ENCODE measurements at regions not wholly inside any gene's neighbourhood (a gene's known extent, or its start where the extent isn't known, plus 50 kb on each side); places are given as distances from the start of the nearest gene placed in this dataset.

DNA sequence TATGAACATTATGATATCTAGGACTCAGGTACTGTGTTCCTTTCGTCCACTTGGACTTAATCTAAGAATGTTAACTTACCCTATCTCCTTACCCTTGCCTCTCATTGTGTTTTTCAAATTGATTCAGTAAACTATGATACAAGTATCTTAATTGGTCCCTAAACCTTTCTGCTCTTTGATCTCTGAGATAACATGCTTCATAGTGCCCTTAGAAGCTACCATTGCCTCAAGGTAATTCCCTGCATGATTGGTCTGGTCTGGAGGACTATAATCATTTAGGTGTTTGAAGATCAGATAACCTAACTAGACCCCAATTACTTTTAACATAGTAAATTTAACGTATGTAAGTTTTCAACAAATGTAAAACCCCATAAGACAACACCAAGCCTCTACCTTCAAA is 169.9 kb upstream of the NBEA start:
- DNase-seq: no peak

DNA sequence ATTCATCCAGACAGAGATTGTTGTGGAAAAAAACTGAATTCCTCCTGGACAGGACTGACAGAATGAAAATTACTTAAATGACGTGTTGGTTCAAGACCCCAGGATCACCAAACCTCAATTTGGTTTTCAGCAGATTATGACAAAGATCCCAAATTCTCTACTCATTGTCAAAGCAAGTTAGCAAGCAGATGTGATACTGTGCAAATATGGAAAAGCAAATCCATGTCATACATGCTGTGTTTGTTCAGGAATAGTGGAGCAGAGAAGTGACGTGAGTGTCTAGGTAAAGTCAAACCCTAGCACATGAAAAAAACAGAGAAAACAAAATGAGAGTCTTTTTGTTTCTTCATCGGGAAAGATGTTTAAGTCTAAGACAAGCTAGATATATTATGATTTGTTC is 169.2 kb upstream of the NBEA start:
- DNase-seq: no peak

DNA sequence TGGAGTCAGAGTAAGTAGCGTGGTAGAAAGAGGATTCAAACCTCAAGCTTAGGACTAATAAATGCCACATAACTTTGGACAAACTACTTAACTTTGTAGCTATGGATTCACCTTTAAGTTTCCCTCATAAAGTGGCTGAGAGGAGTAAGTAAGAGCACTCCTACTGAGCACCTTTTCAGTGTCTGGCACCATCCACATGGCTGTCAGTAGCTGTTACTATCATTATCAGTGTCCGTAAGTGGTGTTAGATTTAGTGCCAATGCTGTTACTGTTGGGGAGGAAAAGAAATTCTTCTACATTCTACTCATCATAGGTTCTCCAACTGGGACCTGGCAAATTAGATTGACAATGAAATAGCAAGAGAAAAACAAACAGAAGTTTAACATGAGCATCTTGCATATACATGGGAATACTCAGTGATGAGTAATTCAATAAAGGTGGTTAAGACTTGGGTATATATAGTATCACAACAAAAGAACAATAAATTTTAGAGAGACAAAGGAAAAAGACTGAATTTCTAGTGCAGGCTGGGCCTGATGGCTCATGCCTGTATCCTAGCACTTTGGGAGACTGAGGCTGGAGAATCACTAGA is 165.6 kb upstream of the NBEA start:
- no peak for DNase-seq

DNA sequence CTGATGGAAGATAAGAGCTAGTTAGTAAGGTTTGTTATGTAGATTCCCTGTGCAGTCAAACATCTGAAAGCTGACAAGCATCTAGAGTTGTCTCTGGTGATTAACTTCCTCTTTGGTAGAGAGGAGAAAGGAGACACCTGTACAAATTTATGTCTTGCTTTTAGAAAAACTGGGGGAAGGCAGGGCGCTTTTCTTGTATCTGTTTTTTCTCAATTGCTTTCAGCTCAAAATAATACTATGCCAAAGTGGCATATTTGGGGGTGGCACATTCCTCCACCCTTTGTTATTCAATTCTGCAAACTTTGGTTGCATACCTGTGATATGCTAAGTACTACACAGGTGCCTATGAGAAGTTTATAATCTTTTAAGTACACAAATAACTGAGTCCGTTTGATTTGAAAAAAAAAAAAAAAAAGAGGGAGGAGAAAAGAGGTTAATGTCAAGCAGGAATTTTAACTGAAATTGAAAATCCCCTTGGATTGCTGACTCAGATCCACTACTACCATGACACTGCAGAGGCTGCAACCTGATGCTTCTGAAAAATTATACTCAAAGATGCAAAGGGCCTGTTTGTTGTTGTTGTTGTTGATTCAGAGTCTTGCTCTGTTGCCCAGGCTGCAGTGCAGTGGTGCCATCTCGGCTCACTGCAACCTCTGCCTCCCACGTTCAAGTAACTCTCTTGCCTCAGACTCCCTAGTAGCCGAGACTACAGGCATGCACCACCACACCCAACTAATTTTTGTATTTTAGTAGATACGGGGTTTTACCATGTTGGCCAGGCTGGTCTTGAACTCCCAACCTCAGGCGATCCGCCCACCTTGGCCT is 164.8 kb upstream of the NBEA start:
- no peak for DNase-seq

DNA sequence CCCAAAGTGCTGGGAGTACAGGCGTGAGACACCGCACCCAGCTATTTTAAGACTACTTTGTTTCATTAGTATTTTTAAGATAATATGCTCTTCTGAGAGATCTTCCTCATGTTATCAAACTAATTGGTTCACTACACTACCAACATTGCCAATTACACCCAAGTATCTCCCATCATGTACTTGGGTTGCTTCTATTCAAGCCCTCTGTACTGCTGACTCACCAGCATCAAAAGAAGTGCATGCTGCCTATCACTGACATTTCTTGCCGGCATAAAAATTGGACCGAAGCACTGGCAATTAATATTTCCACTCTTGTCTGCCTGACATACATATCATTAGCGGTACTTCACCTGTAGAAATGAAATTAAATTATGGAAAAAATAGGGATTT is 164.2 kb upstream of the NBEA start:
- DNase-seq: no peak

DNA sequence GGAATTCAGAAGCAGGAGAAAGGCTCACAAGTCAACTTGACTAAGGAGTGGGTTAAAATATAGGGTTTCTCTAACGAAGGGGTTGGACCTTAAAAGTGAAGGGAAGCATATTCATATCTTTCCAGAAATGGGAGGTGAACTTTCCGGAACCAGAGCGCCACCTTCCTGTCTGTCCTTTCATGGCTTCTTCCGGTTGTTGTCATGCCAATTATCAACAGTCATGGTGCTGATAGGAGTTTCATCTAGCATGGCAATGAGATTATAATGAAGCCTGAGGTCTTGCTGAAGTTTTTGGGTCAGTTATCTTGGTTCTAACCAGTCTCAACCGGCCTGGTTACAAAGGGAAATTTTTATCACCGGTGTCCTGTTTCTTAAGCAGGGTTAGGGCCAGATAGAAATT is 162.9 kb upstream of the NBEA start:
- DNase-seq: no peak

DNA sequence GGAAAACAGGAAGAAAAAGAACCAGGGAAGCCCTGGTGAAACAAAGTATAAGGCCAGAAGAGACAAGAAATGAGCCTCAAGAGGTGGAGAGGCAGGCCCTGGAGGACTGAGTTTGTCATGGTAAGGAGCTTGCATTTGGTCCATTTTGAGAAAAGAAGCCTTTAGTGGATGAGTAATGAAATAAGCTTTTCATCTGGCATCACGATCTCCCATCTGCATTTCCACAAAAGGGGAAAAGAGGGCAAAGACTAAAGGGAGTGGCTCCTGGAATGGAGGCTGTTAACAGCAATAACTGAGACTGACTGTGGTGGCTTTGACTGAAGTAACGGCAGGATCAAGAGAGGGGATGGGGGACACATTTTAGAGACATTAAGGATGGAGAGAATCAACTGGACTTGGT is 148.8 kb upstream of the NBEA start:
- no peak for DNase-seq

DNA sequence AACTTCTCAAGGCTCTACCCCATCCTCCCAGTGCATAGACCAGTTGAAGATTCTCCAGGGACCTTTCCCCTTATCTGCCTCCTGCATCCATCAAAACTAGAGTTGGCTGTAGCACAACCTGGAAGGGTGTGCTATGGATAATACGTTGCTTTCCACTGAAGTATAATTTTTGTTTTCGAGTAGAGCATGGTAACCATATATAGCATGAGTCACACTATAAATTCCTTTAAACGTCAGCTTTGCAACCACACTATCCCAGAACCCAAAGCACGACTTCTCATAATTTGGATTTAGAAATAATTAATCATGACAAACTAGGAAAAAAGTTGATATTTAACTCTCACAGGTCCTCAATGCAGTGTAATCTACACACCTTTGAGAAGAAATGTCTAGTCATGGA is 138.3 kb upstream of the NBEA start:
- DNase-seq: no peak

DNA sequence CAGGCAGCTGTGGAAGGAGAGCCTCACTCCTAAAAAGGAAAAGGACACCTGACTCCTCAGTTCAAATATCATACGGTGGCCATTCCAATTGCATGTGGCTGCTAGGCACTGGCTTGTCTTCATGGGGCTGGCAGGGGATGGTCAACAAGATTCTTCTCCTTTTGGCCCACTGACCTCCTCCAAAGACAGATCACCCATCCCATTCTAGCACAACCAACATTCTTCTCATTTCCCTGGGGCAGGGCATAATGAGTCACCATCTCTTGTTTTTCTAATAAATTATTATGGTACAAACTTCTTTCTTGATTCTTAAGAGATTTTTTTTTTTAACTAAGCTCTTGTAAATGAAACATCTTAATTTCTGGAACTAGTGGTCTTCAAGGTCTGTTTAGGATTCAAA is 136.7 kb upstream of the NBEA start:
- no peak for DNase-seq

DNA sequence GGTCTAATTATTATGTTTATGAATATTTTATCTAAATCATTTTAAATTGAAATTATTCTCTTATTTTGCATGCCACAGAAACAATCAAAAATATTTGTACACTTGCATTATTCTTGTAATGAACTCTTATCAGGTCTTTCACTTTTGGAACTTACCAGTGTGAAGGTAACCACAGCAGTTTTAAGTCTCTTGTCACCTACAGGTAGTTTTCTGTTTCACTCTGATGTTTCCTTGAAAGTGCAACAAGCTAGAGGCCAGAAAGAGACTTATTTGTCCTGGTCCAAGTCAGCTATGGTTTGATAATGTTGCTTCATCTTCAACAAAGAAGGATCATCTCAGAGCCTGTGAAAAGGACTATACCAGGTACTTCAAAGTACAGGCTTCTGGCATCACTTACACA is 133.4 kb upstream of the NBEA start:
- no peak for DNase-seq

DNA sequence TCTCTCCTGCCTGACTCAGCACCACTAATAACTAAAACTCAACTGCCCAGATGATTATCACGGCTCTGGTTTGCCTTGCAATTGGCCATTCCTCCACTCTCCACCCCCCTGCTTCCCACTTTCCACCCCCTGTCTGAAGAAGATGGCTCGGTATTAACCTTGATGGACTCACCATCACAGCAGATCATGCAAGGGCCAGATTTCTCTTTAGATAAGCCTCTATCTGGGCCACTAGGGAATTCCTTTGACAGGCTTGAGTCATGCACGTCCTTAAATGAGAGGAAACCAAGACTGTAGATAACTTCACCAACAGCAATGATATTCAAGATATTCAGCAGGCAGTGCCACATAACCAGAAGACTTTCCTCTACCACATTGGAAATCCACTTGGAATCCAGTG is 131.1 kb upstream of the NBEA start:
- DNase-seq: no peak

DNA sequence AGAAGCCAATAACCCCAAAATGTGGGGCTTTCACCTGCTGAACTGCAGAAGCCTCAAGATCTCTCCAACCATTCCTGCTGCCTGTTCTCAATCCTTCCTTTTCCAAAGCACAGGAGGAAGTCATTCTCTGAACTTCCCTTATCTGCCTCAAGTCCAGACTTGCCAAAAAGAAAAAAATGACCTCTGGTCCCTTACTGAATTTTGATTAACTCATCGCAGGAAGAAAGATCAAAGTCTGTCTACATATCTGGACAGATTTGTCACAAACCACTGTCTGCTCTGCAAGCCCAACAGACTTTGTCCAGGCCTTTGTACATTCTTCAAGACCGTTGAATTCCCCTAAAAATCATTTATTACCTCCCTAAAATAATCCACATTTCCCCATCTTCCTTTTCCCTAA is 126.5 kb upstream of the NBEA start:
- DNase-seq: no peak

DNA sequence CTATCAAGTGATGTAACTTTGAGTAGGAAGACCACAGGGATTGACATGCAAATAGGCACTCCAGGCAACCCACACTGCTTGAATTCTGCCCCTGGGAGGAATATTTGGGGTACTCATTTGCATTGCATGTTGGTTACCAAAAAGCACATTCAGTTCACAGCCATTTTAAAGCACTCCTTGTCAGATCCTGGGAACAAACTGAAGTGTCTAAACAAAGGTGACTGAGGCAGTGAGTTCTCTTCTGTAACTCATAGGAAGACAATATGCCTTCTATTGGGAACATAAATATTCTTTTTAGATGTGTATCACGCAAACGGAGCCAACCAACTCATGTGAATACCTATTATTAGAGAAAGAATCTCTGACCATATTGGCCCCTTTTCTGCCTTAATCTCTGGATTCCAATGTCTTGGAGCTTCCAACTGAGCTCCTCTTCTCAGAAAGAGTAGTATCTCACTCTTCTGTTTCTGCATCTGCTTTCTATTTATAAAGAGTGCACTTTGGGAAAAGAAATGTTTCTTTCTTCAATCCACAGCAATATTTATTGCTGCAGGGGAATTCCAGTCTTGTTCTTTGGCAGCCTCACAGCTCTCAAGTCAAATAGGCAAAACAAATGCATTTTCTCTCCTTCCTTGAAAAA is 125.7 kb upstream of the NBEA start:
- no peak for DNase-seq

DNA sequence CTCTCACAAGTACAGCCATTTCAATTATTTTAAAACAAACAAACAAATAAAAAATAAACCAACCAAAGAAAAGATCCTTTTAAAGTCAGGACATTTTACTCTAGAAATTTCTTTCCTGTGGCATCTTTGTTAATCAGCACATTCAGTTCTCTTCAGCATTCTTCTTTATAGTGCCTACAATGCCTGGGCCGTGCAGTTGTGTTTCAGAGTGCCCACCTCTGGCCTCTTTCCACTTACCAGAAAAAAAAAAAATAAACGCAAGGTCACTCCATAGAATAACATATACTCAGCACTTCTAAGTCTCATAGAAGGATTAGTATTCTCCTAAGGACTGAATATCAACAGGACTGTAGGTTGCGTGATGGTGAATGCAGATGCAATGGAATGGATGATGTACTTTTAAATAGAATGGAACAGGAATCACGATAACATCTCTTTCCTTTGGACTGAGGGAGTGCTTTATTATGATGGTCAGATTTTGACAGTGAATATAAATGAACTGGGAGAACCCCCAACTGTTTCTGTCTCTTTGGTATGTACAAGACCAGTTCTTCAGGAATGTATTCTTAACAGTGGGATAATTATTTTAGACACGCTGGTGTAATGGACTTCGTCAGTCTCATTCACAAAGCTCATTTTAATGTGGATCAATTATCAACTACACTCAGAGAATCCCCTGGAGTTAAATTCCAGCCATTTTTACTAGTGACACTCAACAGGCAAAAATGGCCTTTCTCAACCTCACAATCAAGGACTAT is 125.0 kb upstream of the NBEA start:
- no peak for DNase-seq

DNA sequence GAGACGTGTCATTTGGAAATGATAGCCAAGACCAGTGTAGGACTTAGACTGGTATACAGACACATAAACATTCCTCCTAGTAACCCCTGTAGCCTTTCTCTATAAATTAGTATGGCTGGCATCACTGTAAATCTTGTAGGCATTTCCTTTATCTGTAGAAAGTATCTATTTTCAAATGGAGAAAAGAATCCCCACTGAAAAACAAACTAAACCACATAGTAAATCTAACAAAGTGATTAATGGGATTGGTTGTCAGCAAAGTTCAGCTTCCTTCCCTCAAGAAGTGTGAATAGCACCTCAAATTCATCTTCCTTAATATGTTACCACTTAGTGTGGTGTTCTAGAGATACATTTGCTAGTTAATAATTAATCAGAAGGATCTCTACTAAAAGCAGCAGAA is 119.4 kb upstream of the NBEA start:
- no peak for DNase-seq

DNA sequence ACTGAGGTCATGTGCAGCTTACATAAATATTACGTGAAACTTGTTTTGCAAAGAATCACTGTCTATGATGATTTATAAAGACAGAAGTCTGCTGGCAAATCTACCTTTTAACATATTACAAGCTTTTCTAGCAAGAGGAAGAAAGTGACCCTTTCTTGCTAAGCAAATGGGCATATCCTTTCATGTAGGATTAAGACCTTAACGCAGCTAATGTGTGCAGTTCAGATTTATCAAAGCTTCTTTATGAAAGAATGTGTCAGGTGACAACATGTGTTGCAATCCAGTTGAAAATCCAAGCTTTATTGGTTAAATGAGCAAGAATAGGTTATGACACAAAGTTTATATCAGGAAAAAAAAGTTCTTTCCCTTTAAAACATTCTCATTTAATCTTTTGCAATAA is 115.6 kb upstream of the NBEA start:
- DNase-seq: no peak

DNA sequence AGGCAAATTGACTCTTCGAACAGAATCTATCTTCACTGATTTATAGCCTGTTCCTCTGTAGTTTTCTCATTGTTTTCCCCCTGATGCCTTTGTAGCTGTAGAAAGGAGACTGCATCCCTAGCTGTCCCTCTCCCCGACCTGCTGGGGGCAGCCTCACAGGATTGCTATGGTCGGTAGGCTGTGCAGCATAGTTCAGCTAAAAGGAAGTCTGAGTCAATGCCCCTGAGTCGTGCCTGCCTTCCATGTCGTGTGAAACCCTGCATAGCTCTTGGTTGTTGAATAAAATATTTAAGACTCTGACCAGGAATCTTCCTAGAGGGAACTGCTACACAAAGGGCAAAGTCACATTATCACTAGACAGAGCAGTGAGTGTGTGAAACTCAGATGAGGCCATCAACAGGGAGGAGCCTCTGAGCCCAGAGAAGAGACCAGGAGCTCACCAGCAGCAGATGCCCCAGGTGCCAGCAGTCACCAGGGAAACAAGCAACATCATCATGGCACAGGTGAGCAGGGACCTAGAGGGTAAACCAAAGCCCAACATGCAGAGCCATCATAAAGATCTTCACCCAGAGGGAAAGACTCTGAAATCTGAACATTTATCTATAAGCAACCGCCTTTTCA is 108.4 kb upstream of the NBEA start:
- no peak for DNase-seq

DNA sequence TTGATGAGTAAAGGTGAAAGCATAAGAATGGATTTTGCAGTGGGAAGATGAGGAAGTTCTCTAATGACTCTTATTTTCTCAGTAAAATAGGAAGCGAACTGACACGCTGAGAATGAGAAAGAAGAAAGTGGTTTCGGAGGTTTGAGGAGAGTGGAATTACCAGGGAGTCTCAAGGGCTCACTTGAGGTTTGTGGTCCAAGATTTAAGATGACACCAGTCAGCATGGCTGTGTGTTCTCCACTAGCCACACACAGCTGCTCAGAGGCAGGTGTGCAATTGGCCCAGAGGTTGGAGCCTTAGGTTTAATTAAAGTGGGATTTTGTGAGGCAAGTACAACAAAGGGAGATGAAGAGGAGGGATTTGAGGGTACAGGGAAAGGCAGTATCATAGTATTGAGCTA is 99.6 kb upstream of the NBEA start:
- DNase-seq: no peak

DNA sequence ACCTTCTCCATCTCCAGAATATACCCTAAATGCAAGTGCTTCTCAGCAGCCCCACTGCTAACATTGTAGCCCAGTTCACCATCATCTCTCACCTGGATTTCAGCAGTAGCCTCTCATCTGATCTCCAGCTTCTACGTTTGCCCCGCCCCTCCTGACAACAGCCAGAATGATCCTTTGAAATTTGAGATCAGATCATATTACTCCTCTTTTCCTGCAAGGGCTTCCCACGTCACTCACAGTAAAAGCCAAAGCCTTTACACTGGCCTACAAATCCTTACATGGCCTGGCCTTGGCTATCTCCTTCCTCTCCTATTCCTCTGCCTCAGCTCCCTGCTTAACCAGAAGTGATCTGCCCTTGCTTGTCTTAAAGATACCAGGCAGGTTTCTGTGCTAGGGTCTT is 94.3 kb upstream of the NBEA start:
- no peak for DNase-seq

DNA sequence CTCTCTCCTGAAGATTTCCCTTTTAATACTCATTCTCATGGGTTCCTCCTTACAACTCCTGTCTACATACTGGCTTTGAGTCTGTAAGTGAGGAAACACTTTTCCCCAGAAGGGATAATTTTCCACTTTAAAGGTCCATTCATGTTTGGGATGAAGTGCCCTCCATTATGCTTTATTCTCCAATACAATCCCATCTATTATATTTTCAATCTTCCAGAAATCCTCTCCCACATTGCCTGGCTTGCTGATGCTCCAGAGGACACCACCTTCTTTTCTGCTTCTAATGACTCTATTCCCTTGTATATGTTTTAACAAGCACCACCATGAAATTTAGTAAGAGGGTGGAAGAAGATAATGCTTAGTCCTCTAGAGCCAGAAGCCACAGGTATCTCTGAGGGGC is 92.7 kb upstream of the NBEA start:
- no peak for DNase-seq

DNA sequence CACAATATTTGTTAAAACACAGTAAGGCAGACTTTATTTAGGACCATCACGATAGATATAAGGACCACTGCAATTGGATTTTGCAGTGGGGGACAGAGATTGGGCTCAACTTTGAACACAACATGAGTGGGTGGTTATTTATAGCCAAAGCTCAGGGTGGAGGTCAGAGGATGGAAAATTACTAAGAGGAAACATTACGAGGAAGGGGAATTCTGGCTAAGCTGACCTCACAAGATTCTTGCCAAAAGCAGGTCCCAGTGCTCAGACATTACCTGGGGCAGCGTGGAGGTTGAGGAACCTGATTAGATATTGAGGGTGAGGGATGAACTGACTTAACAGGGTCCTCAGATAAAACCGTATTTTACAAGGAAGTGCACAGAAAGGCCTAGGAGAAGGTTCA is 88.9 kb upstream of the NBEA start:
- no peak for DNase-seq

DNA sequence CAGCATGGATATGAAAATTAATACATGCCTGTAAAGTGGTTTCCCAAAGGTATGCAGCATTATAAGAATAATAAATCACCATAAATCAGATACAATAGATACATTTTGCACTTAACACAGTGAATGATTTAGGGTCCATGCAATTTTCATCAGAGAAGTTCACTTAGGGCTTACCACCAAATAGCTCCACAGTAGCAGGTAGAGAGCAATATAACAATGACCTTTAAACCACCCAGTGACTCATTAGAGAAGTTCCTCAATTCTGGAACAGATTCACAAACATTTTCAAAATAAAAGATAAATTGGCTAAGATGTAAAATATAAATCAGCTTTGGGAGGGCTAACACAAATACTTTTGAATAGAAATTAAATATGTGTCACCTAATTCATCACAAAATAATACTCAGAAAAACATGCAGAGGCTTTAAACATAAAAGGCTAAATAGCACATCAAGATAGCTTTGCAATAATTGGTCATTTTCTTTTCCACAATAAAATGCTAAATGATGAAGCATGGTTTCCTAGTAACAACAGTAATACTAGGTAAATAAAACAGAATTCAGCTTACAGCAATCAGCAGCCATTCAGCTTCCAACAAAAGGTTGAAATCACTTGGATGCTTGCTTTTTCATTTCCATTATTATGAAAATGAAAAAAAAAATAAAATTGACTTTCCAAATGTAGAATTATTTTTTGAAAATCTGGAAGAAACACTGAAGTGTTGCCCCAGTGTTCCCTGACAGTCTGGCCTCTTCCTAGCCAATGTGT is 84.3 kb upstream of the NBEA start:
- no peak for DNase-seq

DNA sequence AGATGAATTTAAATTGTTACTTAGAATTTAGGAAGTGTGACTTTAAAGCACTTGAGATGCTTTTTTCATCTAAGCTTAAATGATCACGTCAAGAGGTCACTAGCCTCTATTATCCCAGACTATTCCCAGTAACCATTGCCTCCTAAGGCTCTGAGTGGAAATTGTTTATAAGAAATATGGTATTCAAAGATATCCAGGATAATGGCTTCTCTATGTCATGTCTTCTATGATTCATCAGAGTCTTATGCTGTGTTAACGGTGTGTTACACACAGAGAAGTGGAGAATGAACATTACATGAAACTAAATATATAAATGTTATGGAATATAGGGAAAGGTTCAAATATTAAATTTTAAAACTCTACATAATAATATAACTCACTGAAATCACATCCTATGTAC is 79.8 kb upstream of the NBEA start:
- no peak for DNase-seq
